ENCODE measurements at regions not wholly inside any gene's neighbourhood (a gene's known extent, or its start where the extent isn't known, plus 50 kb on each side); places are given as distances from the start of the nearest gene placed in this dataset.

DNA sequence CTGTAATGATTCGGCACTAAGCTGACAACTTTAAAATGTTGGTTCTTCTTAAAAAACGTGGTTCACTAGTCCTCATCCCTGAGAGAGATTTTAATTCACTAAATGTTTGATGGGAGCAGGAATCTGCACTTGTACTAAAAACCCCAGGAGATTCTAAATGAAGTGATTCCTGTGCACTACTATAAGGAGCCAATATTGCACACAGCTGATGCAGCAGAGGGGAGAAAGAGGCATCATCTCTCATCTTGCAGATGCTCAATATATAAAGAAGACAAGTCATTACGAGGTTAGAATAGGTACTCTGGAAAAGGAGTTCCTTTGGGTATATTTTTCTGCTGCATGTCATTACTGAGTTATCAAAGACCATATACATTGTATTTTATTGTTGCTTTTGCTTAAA, 207.6 kb upstream of the RASGEF1B start:
- Histone ChIP-seq H3K27ac (ENCODE audit: insufficient read depth, low read length) (no peak overlapping the region), H3K4me2 (ENCODE audit: extremely low read depth, insufficient read depth, low read length) (no peak overlapping the region), H4K20me1 (ENCODE audit: control insufficient read depth, extremely low read depth, insufficient read depth, low read length) (no peaks in the 10 kb centered on the region), H3K4me1 (ENCODE audit: control insufficient read depth, extremely low read depth, insufficient read depth, low read length) (no peaks in the 10 kb centered on the region), H3K4me3 (replicated peaks in 1 of 4; ENCODE audit: control extremely low read depth in 1 of 4, insufficient read depth in 1 of 4, low read depth in 3 of 4, low read length in 4 of 4) (no peak overlapping the region), H3K27me3 (ENCODE audit: control insufficient read depth, insufficient read depth, low read length) (no peaks in the 10 kb centered on the region), H3K9me3 (ENCODE audit: control insufficient read depth, insufficient read depth, low read depth, low read length) (no peaks in the 10 kb centered on the region), H3K9ac (ENCODE audit: insufficient read depth, low read length) (no peak overlapping the region), H2AFZ (ENCODE audit: low read length) (no peak overlapping the region), H3K36me3 (ENCODE audit: control insufficient read depth, insufficient read depth, low read length) (no peaks in the 10 kb centered on the region), H3K79me2 (ENCODE audit: control insufficient read depth, insufficient read depth, low read length) (no peaks in the 10 kb centered on the region)
- no peak for TF ChIP-seq EZH2 (IDR thresholded peaks at IDR 0.05; ENCODE audit: low read length, missing control alignments)
- TF ChIP-seq CTCF (conservative IDR thresholded peaks at IDR 0.05 in 1 of 2, IDR thresholded peaks at IDR 0.05 in 1 of 2; ENCODE audit: low read depth in 1 of 2, low read length in 2 of 2) = no peak
- no peak for DNase-seq (ENCODE audit: low read depth in 2 of 2)

- no peaks in the 10 kb centered on the region for H3K79me2 ChIP-seq (ENCODE audit: control insufficient read depth, insufficient read depth, low read length)
- TF ChIP-seq CTCF (conservative IDR thresholded peaks at IDR 0.05 in 1 of 2, IDR thresholded peaks at IDR 0.05 in 1 of 2; ENCODE audit: low read depth in 1 of 2, low read length in 2 of 2) (no peak), EZH2 (IDR thresholded peaks at IDR 0.05; ENCODE audit: low read length, missing control alignments) (no peak)
Measured at GRCh38 chr4:81678801-81679200, 207.1 kb upstream of the RASGEF1B start.

GRCh38 chr4:81676537-81676936, 204.8 kb upstream of the RASGEF1B start:
- no peak overlapping the region for H3K4me3 ChIP-seq (replicated peaks in 1 of 4; ENCODE audit: control extremely low read depth in 1 of 4, insufficient read depth in 1 of 4, low read depth in 3 of 4, low read length in 4 of 4)
- H3K36me3 ChIP-seq (ENCODE audit: control insufficient read depth, insufficient read depth, low read length) = no peaks in the 10 kb centered on the region
- H2AFZ ChIP-seq (ENCODE audit: low read length) = no peak overlapping the region
- no peaks in the 10 kb centered on the region for H3K9me3 ChIP-seq (ENCODE audit: control insufficient read depth, insufficient read depth, low read depth, low read length)
- no peaks in the 10 kb centered on the region for H3K27me3 ChIP-seq (ENCODE audit: control insufficient read depth, insufficient read depth, low read length)
- no peaks in the 10 kb centered on the region for H4K20me1 ChIP-seq (ENCODE audit: control insufficient read depth, extremely low read depth, insufficient read depth, low read length)
- H3K9ac ChIP-seq (ENCODE audit: insufficient read depth, low read length) = no peak overlapping the region
- no peaks in the 10 kb centered on the region for H3K79me2 ChIP-seq (ENCODE audit: control insufficient read depth, insufficient read depth, low read length)
- H3K4me1 ChIP-seq (ENCODE audit: control insufficient read depth, extremely low read depth, insufficient read depth, low read length) = no peaks in the 10 kb centered on the region
- TF ChIP-seq CTCF (conservative IDR thresholded peaks at IDR 0.05 in 1 of 2, IDR thresholded peaks at IDR 0.05 in 1 of 2; ENCODE audit: low read depth in 1 of 2, low read length in 2 of 2) (no peak), EZH2 (IDR thresholded peaks at IDR 0.05; ENCODE audit: low read length, missing control alignments) (no peak)
- H3K27ac ChIP-seq (ENCODE audit: insufficient read depth, low read length) = no peak overlapping the region
- H3K4me2 ChIP-seq (ENCODE audit: extremely low read depth, insufficient read depth, low read length) = no peak overlapping the region
- DNase-seq (ENCODE audit: low read depth in 2 of 2) = peak in 1 of 2 donors; percentile 15

More at GRCh38 chr4:81678801-81679200, 207.1 kb upstream of the RASGEF1B start:
- Histone ChIP-seq H3K9me3 (ENCODE audit: control insufficient read depth, insufficient read depth, low read depth, low read length) (no peaks in the 10 kb centered on the region), H2AFZ (ENCODE audit: low read length) (no peak overlapping the region), H4K20me1 (ENCODE audit: control insufficient read depth, extremely low read depth, insufficient read depth, low read length) (no peaks in the 10 kb centered on the region), H3K4me2 (ENCODE audit: extremely low read depth, insufficient read depth, low read length) (no peak overlapping the region), H3K9ac (ENCODE audit: insufficient read depth, low read length) (no peak overlapping the region), H3K4me3 (replicated peaks in 1 of 4; ENCODE audit: control extremely low read depth in 1 of 4, insufficient read depth in 1 of 4, low read depth in 3 of 4, low read length in 4 of 4) (no peak overlapping the region), H3K4me1 (ENCODE audit: control insufficient read depth, extremely low read depth, insufficient read depth, low read length) (no peaks in the 10 kb centered on the region), H3K36me3 (ENCODE audit: control insufficient read depth, insufficient read depth, low read length) (no peaks in the 10 kb centered on the region), H3K27ac (ENCODE audit: insufficient read depth, low read length) (no peak overlapping the region), H3K27me3 (ENCODE audit: control insufficient read depth, insufficient read depth, low read length) (no peaks in the 10 kb centered on the region)
- no peak for DNase-seq (ENCODE audit: low read depth in 2 of 2)
